ENCODE measurements at regions not wholly inside any gene's neighbourhood (a gene's known extent, or its start where the extent isn't known, plus 50 kb on each side); places are given as distances from the start of the nearest gene placed in this dataset.

DNA sequence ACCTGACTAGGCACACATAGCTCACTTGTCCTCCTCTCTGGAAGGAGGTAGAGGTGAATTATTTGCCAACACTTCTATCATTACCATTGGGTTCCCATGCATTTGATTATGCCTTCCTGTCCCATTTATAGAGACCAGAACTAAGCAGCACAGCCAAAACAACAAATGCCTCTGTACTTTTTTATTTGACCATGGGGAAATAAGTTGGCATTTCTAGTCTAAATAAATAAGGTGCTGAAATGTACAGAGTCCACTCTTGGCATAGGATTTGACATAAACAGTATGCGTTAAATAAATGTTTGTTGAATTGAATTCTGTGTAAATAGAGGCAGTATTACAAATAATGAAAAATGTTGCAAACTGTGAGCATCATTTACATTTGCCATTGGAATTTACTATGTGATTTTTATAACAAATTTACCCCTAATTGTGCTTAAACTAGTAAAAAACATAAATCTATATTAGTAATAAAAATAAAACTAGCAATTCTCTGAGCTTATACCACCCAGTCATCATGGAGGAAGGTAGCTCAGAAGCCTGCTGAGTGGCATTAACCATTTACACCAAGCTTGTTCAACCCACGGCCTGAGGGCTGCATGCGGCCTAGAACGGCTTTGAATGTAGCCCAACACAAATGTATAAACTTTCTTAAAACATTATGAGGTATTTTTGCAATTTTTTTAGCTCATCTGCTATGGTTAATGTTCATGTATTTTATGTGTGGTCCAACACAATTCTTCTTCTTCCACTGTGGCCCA lies 367.8 kb downstream of the FIGN start:
- DNase-seq, result no peak

DNA sequence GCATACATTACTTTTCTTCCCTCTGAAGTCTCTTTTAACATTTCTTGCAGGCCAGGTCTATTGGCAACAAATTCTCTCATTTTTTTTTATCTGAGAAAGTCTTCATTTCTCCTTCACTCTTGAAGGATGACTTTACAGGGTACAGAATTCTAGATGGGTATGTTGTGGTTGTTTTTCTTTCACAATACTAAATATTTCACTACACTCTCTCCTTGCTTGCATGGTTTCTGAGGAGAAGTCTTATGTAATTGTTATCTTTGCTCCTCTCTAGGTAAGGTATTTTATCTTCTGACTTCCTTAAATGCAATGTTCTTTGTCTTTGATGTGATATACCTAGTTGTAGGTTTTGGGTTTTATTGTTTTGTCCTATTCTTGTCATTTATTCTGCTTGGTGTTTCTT lies 371.1 kb downstream of the FIGN start:
- no peak for DNase-seq

DNA sequence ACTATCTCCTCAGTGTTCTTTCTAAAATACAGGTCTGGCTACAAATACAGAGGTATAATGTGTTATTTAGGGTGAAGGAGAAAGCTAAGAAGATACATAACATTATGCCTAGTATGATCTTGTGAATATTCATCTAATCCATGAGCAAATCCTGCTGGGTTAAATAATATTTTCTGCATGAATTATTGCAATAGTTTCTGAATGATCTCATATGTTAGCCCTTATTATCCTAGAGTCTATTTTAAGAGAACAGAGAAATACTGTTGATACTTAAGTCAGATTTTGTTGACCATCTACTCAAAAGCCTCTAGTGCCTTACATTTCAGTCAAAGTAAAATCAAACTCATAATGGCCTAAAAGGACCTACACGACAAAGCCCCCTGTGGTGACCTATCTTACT lies 382.3 kb downstream of the FIGN start:
- no peak for DNase-seq

DNA sequence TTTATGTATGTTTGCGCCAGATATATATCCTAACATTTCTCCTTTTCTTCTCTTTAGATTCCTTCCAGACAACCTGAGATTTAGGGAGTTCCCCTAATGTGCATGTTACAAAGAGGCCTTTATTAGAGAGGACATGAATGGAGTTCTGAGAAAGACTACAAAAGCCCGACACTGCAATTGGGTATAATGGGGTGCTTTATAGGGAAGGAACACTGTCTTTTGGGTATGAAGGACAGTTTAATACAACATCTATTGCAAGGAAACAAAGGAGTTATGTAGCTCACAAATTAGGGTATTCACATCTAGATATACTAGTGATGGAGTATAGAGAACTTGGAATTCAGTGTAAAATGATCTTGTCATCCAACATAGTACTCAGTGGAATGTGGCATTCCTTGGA lies 383.8 kb downstream of the FIGN start:
- DNase-seq, result no peak

DNA sequence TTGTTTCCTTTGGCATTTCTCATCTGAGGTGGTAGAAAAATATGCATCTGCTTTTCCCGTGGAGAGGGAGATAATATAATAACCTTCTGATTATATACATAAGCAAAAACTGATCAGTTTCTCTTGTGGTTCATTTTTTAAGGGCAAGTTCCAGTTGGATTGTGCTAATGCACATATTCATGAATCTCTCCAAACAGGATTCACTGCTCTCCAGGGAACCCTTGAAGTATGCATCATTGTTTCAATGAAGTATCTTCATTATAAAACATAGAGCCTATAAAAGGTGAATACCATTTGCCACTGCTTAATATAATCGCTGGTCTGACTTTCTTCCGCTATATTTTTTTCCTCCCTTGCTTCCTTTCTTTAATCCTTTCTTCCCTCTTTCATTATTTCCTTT lies 384.7 kb downstream of the FIGN start:
- DNase-seq, result peak; percentile 76 to 77

DNA sequence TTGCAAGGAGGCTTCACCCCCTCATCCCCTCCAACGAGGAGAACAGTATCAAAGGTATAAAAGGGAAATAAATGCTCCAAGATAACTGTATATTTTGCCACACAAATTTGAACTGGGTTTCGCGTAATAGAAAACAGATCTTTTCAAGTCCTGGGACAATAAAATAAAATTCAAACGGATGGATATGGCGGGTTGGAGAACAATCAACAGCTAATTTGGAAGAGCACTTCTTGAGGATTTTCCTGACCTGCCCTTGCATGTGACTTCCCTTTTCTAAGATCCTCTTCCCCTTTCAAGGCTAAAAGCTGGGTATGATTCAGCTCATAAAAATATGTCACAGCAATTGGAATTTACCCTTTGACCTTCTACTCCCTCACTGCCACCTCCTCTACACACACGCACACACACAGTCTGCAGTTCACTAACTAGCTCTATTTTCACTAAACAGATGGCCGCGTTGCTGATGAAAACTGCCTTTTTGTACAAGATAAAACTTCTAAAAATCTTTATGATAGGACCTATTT lies 386.9 kb downstream of the FIGN start:
- DNase-seq, result no peak

DNA sequence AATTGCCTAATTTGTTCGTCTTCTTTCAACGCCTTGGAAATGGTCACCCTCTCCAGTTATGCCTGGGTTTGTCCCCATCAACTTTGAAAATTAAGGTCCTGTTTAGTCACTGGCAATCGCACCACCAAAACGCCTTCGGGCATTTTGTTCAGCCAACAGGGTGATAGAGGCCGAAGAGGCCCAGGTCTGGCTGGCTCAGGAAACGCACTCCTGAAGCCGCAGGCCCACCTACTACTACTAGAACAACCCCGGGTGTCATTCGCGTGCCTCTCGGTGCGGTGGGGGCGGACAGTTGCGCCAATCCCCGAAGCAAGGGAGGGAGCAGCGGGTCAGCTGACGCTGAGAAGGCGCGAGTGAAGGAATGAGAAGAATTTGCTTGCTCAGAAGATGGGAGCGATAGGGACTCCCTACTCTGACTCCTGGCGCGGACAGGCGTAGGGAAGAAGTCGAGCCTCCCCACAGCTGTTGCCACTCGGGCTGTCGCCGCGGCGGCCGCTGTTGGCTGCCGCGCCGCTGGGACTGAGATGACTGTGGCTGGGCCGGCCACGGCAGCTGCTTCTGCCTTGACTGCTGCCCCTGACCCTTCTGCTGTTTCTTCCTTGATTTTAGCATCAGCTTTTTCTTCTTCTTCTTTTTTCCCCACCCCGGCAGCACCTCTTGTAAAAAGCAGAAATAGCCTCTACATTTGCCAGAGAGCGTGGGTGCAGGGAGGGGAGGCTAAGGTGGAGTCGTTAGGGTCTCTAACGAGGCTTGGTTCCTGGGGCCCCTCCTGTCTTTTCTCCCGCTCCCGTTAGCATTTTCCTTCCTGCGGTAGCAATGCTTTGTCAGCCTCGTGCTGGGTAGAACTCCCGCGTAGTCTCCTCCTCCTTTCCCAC lies 387.6 kb downstream of the FIGN start:
- no peak for DNase-seq

DNA sequence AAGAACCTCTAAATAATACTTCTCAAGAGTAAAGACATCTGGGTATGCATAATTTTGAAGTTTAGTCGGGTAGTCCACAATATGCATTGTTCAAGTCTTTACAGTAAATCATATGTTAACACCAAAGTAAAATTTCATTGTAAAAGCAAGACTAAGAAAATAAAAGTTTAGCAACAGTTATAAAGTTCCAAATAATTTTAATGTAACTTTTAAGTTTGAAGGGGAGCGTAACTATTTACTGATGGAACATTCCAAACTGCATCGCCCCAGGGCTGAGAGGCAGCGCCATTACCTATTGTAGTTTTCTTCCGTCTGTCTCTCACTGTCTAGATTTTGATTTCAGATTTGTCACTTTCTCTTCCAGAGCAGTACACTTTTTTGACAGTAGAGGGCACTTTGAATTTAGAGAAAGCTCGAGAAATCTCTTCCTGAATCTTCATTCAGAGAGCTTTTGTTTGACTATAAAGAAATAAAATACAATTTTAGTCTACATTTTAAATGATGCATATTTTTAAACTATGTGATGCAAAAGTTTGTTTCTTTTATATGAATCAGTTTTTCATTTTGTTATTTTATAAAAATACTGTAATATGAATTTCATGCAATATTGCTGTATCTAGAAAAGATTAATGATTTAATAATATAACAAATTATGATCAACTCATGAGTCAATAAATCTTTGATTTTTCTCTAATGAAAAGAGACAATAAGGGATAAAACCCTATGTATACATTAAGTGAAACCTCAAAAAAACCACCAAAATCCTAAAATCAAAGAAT lies 389.8 kb downstream of the FIGN start:
- DNase-seq, result peak; percentile 18 to 85

DNA sequence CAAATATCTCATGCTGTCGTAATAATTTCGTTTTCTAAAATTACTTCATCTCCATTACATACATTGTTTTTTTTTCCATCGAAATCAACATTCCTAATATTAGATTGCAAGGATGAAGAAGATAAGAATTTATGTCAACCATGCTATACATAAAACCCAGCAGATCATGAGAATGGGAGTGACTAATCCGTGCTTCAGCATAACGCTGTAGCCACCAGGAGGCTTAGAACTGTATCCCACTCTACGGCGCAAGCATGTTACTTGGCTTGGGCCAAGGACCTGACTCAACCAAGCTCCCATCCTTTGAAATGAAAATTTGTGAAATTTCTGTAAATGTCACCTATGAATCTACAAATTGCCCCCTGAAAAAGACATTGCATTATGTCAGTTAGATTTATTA lies 392.5 kb downstream of the FIGN start:
- DNase-seq, result no peak

DNA sequence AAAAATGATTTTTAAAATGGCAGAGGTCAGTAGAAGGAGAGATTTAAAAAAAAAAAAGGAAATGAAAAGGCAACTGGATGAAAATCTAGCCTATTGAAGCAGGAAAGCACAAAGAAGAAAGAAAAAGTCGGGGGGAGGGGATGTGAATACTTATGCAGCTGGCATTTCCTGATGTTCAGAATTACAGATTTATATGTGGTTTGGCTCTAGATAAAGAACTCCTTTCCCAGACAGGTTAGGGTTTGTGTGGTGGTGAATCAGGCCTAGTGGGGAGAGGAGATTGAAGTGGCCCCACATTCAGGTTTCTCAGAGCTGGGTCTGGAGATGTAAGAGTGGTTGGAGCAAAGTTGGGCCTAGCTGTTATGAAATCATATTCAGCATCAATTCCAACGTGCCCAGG lies 394.4 kb downstream of the FIGN start:
- DNase-seq, result no peak

DNA sequence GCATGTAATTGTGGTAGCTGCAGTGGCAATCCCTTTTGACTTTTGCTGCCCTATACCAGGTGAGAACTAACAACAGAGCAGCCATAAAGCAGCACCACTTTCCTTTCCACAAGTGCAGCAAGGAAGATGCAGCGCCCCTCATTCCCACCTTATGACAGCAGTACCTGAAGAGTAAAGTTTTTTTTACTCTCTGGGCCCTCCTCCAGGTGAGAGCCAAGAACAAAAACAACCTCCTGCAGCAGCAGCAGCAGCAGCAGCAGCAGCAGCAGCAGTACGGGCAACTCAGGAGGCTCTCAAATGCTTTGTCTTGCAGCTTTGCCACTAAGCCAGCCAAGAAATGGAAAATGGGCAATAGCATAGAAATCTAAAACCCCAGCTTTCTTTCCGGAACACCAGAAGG lies 397.5 kb downstream of the FIGN start:
- no peak for DNase-seq

DNA sequence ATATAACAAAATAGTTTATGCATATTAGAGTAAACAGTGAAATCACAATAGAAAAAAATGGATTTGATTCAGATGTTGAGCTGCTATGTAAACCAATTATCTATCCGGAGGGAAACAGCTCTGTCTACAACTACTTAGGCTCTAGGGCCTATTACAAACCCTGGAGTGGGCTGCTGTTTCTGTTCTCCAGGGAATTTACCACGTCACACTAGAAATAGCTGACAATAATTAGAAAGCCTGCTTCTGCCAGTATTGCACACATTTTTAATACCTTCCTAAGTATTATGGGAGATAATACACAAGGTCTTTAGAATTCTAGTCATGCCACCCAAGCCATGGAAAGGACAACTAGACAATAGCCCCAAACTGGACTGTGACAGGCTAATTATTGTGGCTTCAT lies 411.1 kb downstream of the FIGN start:
- peak in 1 of 2 experiments; percentile 76 for DNase-seq

DNA sequence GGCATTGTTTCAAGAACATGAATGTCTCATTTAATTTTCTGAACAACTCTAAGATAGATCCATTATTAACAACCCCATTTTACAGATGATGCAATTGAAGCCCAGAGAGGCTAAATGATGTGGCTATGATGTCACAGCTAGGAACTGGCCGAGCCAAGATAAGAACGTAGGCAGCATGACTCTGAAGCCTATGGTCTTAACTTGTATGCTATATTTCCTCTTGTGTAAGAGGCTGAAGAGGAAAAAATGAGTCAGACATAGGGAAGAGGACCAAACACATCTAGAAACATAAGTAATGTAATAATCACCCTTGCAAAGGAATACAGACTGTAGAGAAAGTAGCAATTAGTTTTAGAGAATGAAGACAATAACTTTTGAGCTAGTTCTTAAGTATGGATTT lies 416.8 kb downstream of the FIGN start:
- no peak for DNase-seq

DNA sequence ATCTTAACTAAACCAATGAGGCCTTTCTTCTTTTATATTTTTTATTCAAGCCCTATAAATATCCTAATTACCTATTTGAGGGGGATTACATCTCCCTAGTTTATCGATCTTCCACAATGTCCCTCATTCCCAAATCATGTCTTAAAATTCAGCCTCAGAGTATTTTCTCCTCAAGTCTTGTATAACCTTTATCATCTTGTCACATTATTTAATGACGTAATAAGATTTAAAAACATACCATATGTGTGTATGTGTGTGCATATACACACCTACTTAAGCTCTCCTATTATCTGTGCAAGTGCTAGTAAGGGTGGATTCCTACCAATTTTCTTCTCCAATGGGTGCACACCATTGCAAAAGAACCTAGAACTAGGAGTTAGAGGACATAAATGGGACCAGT lies 421.1 kb downstream of the FIGN start:
- no peak for DNase-seq

DNA sequence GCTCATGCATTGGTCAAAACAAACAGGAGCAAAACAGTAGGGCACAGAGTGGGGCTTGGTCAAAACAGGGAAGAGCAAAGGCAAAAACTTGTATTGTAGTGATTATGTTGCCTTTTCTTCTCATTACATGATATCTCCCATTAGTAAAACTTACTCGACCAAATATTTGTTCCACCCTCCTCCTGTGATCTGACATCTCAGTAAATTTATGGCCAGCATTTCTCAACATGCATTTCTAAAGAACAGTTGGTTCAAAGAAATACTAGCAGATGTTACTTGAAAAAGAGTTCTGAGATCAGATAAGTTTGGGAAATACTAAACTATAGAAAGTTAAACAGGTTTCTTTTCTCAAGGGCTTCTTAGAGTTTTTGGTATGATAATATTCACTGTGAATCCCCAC lies 423.1 kb downstream of the FIGN start:
- DNase-seq, result no peak

DNA sequence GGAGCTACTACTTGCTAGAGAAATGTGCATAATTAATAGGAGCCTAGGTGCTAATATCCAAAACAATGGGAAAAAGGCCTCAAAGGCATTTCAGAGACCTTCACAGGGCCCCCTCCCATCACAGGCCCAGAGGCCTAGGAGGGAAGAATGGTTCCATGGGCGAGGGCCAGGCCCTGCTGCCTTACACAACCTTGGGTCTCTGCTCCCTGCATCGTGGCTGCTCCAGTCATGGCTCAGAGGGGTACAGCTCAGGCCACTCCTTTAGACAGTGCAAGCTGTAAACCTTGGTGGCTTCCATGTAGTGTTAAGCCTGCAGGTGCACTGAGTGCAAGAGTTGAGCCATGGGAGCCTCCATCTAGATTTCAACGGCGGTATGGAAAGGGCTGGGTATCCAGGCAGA lies 429.2 kb downstream of the FIGN start:
- DNase-seq, result no peak

DNA sequence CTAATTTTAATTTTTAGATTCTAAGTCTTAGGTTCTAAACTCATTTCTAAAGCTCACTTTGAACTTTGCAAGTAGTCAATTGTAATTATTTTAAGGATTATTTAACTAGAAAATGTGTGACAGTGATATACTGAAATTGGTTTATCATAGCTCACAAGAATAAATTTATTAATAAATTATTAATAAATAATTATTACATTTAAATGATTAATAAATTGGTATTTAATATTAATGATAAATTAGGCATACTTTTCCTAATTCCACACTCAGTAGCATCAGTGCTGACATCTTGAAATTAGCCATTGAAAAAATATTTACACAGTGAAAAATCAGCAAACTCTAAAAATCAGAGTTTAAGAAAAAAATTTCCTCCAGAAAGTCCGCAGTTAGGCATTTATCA lies 433.7 kb downstream of the FIGN start:
- no peak for DNase-seq

DNA sequence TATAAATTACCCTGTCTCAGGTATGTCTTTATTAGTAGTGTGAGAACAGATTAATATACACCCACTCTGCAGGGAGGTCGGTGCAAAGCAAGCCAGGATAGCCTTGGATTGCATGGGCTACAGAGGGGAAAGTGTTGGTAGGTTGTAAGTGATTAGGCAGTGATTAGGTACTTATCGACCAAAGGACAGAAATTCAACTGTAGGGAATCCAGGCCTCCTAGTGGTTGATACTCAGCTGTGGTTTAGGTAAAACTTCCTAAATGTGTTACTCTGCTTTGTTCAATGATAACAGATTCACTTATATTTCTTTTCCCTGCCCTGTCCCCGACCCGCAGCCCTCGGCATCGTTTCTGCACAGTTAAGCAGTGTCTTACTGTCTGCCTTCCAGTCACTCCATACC lies 444.0 kb downstream of the FIGN start:
- no peak for DNase-seq

DNA sequence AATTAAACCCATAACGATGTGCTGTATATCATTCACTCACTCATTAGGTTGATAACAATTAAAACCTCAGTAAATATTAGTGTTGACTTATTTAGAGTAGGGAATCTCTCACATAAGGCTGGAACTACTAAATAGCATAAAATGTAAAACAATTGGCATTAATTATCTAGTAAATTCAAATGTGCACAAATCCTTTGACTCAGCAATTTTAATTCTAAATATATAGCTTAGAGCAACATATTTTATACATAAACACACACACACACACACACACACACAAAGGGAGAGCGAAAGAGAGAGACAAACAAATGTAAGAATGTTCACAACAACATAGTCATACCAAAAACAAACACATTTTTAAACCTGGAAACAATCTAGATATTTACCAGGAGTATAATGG lies 443.1 kb upstream of the KCNH7 start:
- no peak for DNase-seq

DNA sequence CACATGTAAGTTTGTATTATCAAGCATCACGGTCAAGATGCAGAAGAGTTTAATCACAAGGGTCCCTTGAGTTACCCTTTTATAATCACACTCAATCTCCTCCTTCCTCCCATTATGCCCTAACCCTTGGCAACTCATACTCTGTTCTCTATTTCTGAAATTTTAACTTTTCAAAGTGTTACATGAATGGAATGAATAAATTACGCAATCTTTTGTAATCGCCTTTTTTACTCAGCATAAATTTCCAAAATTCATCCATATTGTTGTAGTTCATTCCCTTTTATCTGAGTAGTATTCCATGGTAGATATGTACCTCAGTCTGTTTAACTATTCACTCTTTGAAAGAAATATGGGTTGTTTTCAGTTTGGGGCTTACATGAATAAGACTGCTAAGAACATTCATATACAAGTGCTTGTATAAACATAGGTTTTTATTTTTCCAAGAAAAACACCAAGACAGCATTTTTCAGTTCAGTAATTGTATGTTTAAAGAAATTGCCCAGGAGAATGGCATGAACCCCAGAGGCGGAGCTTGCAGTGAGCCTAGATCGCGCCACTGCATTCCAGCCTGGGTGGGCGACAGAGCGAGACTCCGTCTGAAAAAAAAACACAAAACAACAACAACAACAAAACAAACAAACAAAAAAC lies 430.9 kb upstream of the KCNH7 start:
- DNase-seq, result no peak

DNA sequence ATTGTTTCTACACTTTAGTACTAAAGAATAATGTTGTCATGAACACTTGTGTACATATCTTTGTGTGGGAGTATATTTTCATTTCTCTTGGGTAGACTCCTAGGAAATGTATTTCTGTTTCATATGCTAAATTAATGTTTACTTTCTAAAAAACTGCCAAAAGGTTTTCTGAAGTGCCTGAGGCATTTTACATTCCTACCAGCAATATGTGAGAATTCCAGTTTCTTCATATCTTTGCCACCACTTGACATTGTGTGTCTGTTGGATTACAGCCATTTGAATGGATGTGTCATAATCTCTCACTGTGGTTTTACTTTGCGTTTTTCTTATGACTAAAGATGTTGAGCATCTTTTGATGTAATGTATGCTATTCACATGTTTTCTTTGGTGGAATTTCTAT lies 428.2 kb upstream of the KCNH7 start:
- no peak for DNase-seq

DNA sequence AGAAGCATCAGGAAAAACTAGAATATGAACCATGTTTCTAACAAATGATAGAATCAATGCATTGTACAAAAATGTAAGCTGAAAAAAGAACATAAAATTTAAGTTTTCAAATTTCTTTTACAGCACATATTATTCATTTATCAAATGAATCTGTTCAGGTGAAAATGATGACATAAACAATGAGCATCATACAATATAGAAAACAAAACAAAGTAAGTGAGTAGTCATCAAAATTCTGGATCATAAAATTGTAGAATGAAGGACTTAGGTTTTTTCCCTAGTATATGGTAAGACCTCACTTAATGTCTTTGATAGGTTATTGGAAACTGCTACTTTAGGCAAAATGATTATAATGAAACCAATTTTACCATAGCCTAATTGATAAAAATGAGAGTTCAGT lies 427.0 kb upstream of the KCNH7 start:
- no peak for DNase-seq

DNA sequence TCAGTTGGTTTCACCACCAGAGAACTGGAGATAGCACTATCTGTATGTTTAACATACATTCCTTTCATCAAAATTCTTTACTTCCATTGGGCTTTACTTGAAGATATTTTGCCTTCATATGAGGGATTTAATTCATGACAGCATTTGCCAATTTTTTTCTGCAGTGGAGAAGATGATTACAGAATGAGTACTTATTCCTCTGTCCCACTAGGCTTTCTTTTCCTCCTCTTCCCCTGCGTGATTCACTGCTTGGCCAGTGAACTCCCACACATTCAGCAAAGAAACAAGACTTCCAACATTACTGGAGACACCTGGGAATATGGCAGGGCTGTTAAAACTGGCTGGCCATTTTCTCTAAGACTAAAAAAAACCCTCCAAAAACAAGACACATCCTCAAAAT lies 425.8 kb upstream of the KCNH7 start:
- no peak for DNase-seq
